ENCODE measurements at regions not wholly inside any gene's neighbourhood (a gene's known extent, or its start where the extent isn't known, plus 50 kb on each side); places are given as distances from the start of the nearest gene placed in this dataset.

- Histone ChIP-seq H2BK5ac (ENCODE audit: low read length) (no peak overlapping the region), H2AFZ (ENCODE audit: low read length) (no peak overlapping the region), H3K18ac (ENCODE audit: low read length) (no peak overlapping the region), H2BK15ac (ENCODE audit: low read length) (no peak overlapping the region), H3K36me3 (replicated peaks in 1 of 2; ENCODE audit: control insufficient read depth in 2 of 2, insufficient read depth in 2 of 2, low read length in 2 of 2) (no peaks in the 10 kb centered on the region), H3K4me2 (ENCODE audit: insufficient read depth, low read length, poor library complexity, severe bottlenecking) (no peak overlapping the region), H2AK5ac (ENCODE audit: low read depth, low read length) (no peak overlapping the region), H3K27me3 (ENCODE audit: control insufficient read depth in 3 of 3, insufficient read depth in 3 of 3, low read depth in 1 of 3, low read length in 3 of 3) (peaks cover 0 to 18% (median 0%) of the 10 kb centered on the region in 3 experiments), H3K9me3 (replicated peaks in 1 of 2; ENCODE audit: control insufficient read depth in 2 of 2, insufficient read depth in 1 of 2, low read depth in 1 of 2, low read length in 2 of 2) (peaks cover 0 to 2% of the 10 kb centered on the region in 2 donors), H3K23ac (ENCODE audit: low read depth, low read length, poor library complexity) (no peak overlapping the region), H3K79me1 (ENCODE audit: low read depth, low read length) (no peaks in the 10 kb centered on the region), H2BK120ac (ENCODE audit: low read depth, low read length) (no peak overlapping the region), H3K4me3 (ENCODE audit: low read length in 2 of 2) (no peak overlapping the region), H4K8ac (ENCODE audit: low read depth, low read length) (no peak overlapping the region), H3K4ac (ENCODE audit: low read length) (no peak overlapping the region), H3K14ac (ENCODE audit: low read length) (no peak overlapping the region), H3K4me1 (ENCODE audit: control insufficient read depth in 2 of 2, insufficient read depth in 1 of 2, low read depth in 1 of 2, low read length in 2 of 2) (peaks cover 0 to 1% of the 10 kb centered on the region in 2 donors), H3K9ac (ENCODE audit: low read depth, low read length, poor library complexity) (no peak overlapping the region), H4K91ac (ENCODE audit: low read depth, low read length, poor library complexity) (no peak overlapping the region), H2BK12ac (ENCODE audit: low read length) (no peak overlapping the region), H3K27ac (replicated peaks; ENCODE audit: low read length) (no peak overlapping the region)
- no peak for DNase-seq (ENCODE audit: low spot score)
- no CpG with 5 or more reads among the region's 4 CpGs for WGBS, 2 donors (ENCODE audit: extremely low coverage in 2 of 2, insufficient read length in 2 of 2, insufficient replicate concordance in 1 of 2)
These were observed 84.7 kb downstream of the RAMP3 start for GRCh38 chr7:45242261-45242660.

GRCh38 chr7:45242698-45243097 lies 85.1 kb downstream of the RAMP3 start:
- H3K14ac ChIP-seq (ENCODE audit: low read length) = no peak overlapping the region
- H3K79me1 ChIP-seq (ENCODE audit: low read depth, low read length) = no peaks in the 10 kb centered on the region
- DNase-seq (ENCODE audit: low spot score) = no peak
- H2BK120ac ChIP-seq (ENCODE audit: low read depth, low read length) = no peak overlapping the region
- no peak overlapping the region for H3K18ac ChIP-seq (ENCODE audit: low read length)
- H4K91ac ChIP-seq (ENCODE audit: low read depth, low read length, poor library complexity) = no peak overlapping the region
- peaks cover 0 to 1% of the 10 kb centered on the region in 2 donors for H3K4me1 ChIP-seq (ENCODE audit: control insufficient read depth in 2 of 2, insufficient read depth in 1 of 2, low read depth in 1 of 2, low read length in 2 of 2)
- peak overlapping the region; percentile 13 for H3K23ac ChIP-seq (ENCODE audit: low read depth, low read length, poor library complexity)
- H3K27me3 ChIP-seq (ENCODE audit: control insufficient read depth in 3 of 3, insufficient read depth in 3 of 3, low read depth in 1 of 3, low read length in 3 of 3) = peaks cover 0 to 14% (median 0%) of the 10 kb centered on the region in 3 experiments
- H2AK5ac ChIP-seq (ENCODE audit: low read depth, low read length) = no peak overlapping the region
- H3K9me3 ChIP-seq (replicated peaks in 1 of 2; ENCODE audit: control insufficient read depth in 2 of 2, insufficient read depth in 1 of 2, low read depth in 1 of 2, low read length in 2 of 2) = peaks cover 0 to 2% of the 10 kb centered on the region in 2 donors
- no peak overlapping the region for H4K8ac ChIP-seq (ENCODE audit: low read depth, low read length)
- H3K36me3 ChIP-seq (replicated peaks in 1 of 2; ENCODE audit: control insufficient read depth in 2 of 2, insufficient read depth in 2 of 2, low read length in 2 of 2) = no peaks in the 10 kb centered on the region
- H3K4me2 ChIP-seq (ENCODE audit: insufficient read depth, low read length, poor library complexity, severe bottlenecking) = no peak overlapping the region
- H3K9ac ChIP-seq (ENCODE audit: low read depth, low read length, poor library complexity) = no peak overlapping the region
- H2BK5ac ChIP-seq (ENCODE audit: low read length) = no peak overlapping the region
- H3K4ac ChIP-seq (ENCODE audit: low read length) = no peak overlapping the region
- H2BK15ac ChIP-seq (ENCODE audit: low read length) = no peak overlapping the region
- no peak overlapping the region for H2BK12ac ChIP-seq (ENCODE audit: low read length)
- WGBS, 2 donors (ENCODE audit: extremely low coverage in 2 of 2, insufficient read length in 2 of 2, insufficient replicate concordance in 1 of 2) = no CpG with 5 or more reads among the region's 3 CpGs
- no peak overlapping the region for H3K27ac ChIP-seq (replicated peaks; ENCODE audit: low read length)
- no peak overlapping the region for H2AFZ ChIP-seq (ENCODE audit: low read length)
- no peak overlapping the region for H3K4me3 ChIP-seq (ENCODE audit: low read length in 2 of 2)

GRCh38 chr7:45244981-45245380 lies 87.4 kb downstream of the RAMP3 start:
- Histone ChIP-seq H3K36me3 (replicated peaks in 1 of 2; ENCODE audit: control insufficient read depth in 2 of 2, insufficient read depth in 2 of 2, low read length in 2 of 2) (no peaks in the 10 kb centered on the region), H4K8ac (ENCODE audit: low read depth, low read length) (no peak overlapping the region), H3K27ac (replicated peaks; ENCODE audit: low read length) (no peak overlapping the region), H3K4me2 (ENCODE audit: insufficient read depth, low read length, poor library complexity, severe bottlenecking) (no peak overlapping the region), H3K79me1 (ENCODE audit: low read depth, low read length) (no peaks in the 10 kb centered on the region), H2AK5ac (ENCODE audit: low read depth, low read length) (no peak overlapping the region), H2BK5ac (ENCODE audit: low read length) (no peak overlapping the region), H2AFZ (ENCODE audit: low read length) (no peak overlapping the region), H3K27me3 (ENCODE audit: control insufficient read depth in 3 of 3, insufficient read depth in 3 of 3, low read depth in 1 of 3, low read length in 3 of 3) (peaks cover 0 to 3% (median 0%) of the 10 kb centered on the region in 3 experiments), H2BK15ac (ENCODE audit: low read length) (no peak overlapping the region), H3K23ac (ENCODE audit: low read depth, low read length, poor library complexity) (no peak overlapping the region), H2BK12ac (ENCODE audit: low read length) (no peak overlapping the region), H3K4me3 (ENCODE audit: low read length in 2 of 2) (no peak overlapping the region), H3K4me1 (ENCODE audit: control insufficient read depth in 2 of 2, insufficient read depth in 1 of 2, low read depth in 1 of 2, low read length in 2 of 2) (peaks cover 0 to 1% of the 10 kb centered on the region in 2 donors), H3K9ac (ENCODE audit: low read depth, low read length, poor library complexity) (no peak overlapping the region), H2BK120ac (ENCODE audit: low read depth, low read length) (no peak overlapping the region), H3K14ac (ENCODE audit: low read length) (no peak overlapping the region), H3K9me3 (replicated peaks in 1 of 2; ENCODE audit: control insufficient read depth in 2 of 2, insufficient read depth in 1 of 2, low read depth in 1 of 2, low read length in 2 of 2) (peaks cover 0 to 2% of the 10 kb centered on the region in 2 donors), H4K91ac (ENCODE audit: low read depth, low read length, poor library complexity) (no peak overlapping the region), H3K4ac (ENCODE audit: low read length) (no peak overlapping the region), H3K18ac (ENCODE audit: low read length) (no peak overlapping the region)
- DNase-seq (ENCODE audit: low spot score) = no peak
- no CpG with 5 or more reads among the region's 2 CpGs for WGBS, 2 donors (ENCODE audit: extremely low coverage in 2 of 2, insufficient read length in 2 of 2, insufficient replicate concordance in 1 of 2)

- DNase-seq (ENCODE audit: low spot score) = no peak
- H4K91ac ChIP-seq (ENCODE audit: low read depth, low read length, poor library complexity) = no peak overlapping the region
- H3K79me1 ChIP-seq (ENCODE audit: low read depth, low read length) = no peaks in the 10 kb centered on the region
- H3K9ac ChIP-seq (ENCODE audit: low read depth, low read length, poor library complexity) = no peak overlapping the region
- no peak overlapping the region for H3K4me2 ChIP-seq (ENCODE audit: insufficient read depth, low read length, poor library complexity, severe bottlenecking)
- peaks cover 0 to 1% of the 10 kb centered on the region in 2 donors for H3K4me1 ChIP-seq (ENCODE audit: control insufficient read depth in 2 of 2, insufficient read depth in 1 of 2, low read depth in 1 of 2, low read length in 2 of 2)
- H3K23ac ChIP-seq (ENCODE audit: low read depth, low read length, poor library complexity) = no peak overlapping the region
- no peaks in the 10 kb centered on the region for H3K36me3 ChIP-seq (replicated peaks in 1 of 2; ENCODE audit: control insufficient read depth in 2 of 2, insufficient read depth in 2 of 2, low read length in 2 of 2)
- H3K18ac ChIP-seq (ENCODE audit: low read length) = no peak overlapping the region
- no peak overlapping the region for H3K4ac ChIP-seq (ENCODE audit: low read length)
- no peak overlapping the region for H3K27ac ChIP-seq (replicated peaks; ENCODE audit: low read length)
- H2AFZ ChIP-seq (ENCODE audit: low read length) = no peak overlapping the region
- H2BK12ac ChIP-seq (ENCODE audit: low read length) = no peak overlapping the region
- H3K4me3 ChIP-seq (ENCODE audit: low read length in 2 of 2) = no peak overlapping the region
- H2AK5ac ChIP-seq (ENCODE audit: low read depth, low read length) = no peak overlapping the region
- no peak overlapping the region for H4K8ac ChIP-seq (ENCODE audit: low read depth, low read length)
- no peaks in the 10 kb centered on the region for H3K27me3 ChIP-seq (ENCODE audit: control insufficient read depth in 3 of 3, insufficient read depth in 3 of 3, low read depth in 1 of 3, low read length in 3 of 3)
- H3K9me3 ChIP-seq (replicated peaks in 1 of 2; ENCODE audit: control insufficient read depth in 2 of 2, insufficient read depth in 1 of 2, low read depth in 1 of 2, low read length in 2 of 2) = peaks cover 0 to 2% of the 10 kb centered on the region in 2 donors
- H2BK5ac ChIP-seq (ENCODE audit: low read length) = no peak overlapping the region
- H2BK120ac ChIP-seq (ENCODE audit: low read depth, low read length) = no peak overlapping the region
- no peak overlapping the region for H2BK15ac ChIP-seq (ENCODE audit: low read length)
- WGBS, 2 donors (ENCODE audit: extremely low coverage in 2 of 2, insufficient read length in 2 of 2, insufficient replicate concordance in 1 of 2) = no CpG with 5 or more reads among the region's 3 CpGs
- H3K14ac ChIP-seq (ENCODE audit: low read length) = no peak overlapping the region
These were observed 88.7 kb downstream of the RAMP3 start for GRCh38 chr7:45246339-45246738.

Data from neuronal stem cell (in vitro differentiated cells).